ENCODE measurements at regions not wholly inside any gene's neighbourhood (a gene's known extent, or its start where the extent isn't known, plus 50 kb on each side); places are given as distances from the start of the nearest gene placed in this dataset.
"Not testable (repeated sequence)": the region's sequence is repeated elsewhere in the genome, so short reads cannot be mapped to it uniquely, and the experiment has no call there.

- BruUV-seq (replicated peaks), result no TSS peak
- intact Hi-C loops (cut with micrococcal nuclease; ENCODE audit: unreplicated experiment), result no loop called here
- H3K27me3 Mint-ChIP-seq (ENCODE audit: unreplicated experiment), result no peaks in the 10 kb centered on the region
- H3K36me3 Mint-ChIP-seq (ENCODE audit: insufficient read depth, unreplicated experiment), result no peaks in the 10 kb centered on the region
- H3K27ac Mint-ChIP-seq (ENCODE audit: unreplicated experiment), result no peak overlapping the region
- H3K9me3 Mint-ChIP-seq (ENCODE audit: low read depth, unreplicated experiment), result no peaks in the 10 kb centered on the region
- TF ChIP-seq CTCF (IDR thresholded peaks at IDR 0.05; ENCODE audit: unreplicated experiment), result no peak
- CTCF ChIA-PET, result no interaction called here
- H3K4me3 Mint-ChIP-seq (ENCODE audit: low read depth, unreplicated experiment), result no peak overlapping the region
- no peaks in the 10 kb centered on the region for H3K4me1 Mint-ChIP-seq (ENCODE audit: low read depth, unreplicated experiment)
- DNase-seq, result no peak
Measured at GRCh38 chr1:80153762-80154161, 1147.2 kb upstream of the ADGRL4 start.

- no peak for TF ChIP-seq CTCF (IDR thresholded peaks at IDR 0.05; ENCODE audit: unreplicated experiment)
- peaks cover 10% of the 10 kb centered on the region for H3K9me3 Mint-ChIP-seq (ENCODE audit: low read depth, unreplicated experiment)
- BruUV-seq (replicated peaks), result no TSS peak
- intact Hi-C loops (cut with micrococcal nuclease; ENCODE audit: unreplicated experiment), result no loop called here
- DNase-seq, result no peak
- H3K36me3 Mint-ChIP-seq (ENCODE audit: insufficient read depth, unreplicated experiment), result no peaks in the 10 kb centered on the region
- H3K4me3 Mint-ChIP-seq (ENCODE audit: low read depth, unreplicated experiment), result no peak overlapping the region
- no peak overlapping the region for H3K27ac Mint-ChIP-seq (ENCODE audit: unreplicated experiment)
- CTCF ChIA-PET, result no interaction called here
- no peaks in the 10 kb centered on the region for H3K27me3 Mint-ChIP-seq (ENCODE audit: unreplicated experiment)
- no peaks in the 10 kb centered on the region for H3K4me1 Mint-ChIP-seq (ENCODE audit: low read depth, unreplicated experiment)
Measured at GRCh38 chr1:80143361-80143760, 1136.8 kb upstream of the ADGRL4 start.

GRCh38 chr1:80137946-80138602 lies 1131.5 kb upstream of the ADGRL4 start:
- H3K27ac Mint-ChIP-seq (ENCODE audit: unreplicated experiment); H3K27me3 Mint-ChIP-seq (ENCODE audit: unreplicated experiment); H3K9me3 Mint-ChIP-seq (ENCODE audit: low read depth, unreplicated experiment); H3K36me3 Mint-ChIP-seq (ENCODE audit: insufficient read depth, unreplicated experiment); BruUV-seq (replicated peaks); DNase-seq; intact Hi-C loops (cut with micrococcal nuclease; ENCODE audit: unreplicated experiment); CTCF ChIA-PET; H3K4me1 Mint-ChIP-seq (ENCODE audit: low read depth, unreplicated experiment); H3K4me3 Mint-ChIP-seq (ENCODE audit: low read depth, unreplicated experiment): not testable (repeated sequence)

GRCh38 chr1:80113168-80114038 lies 1106.9 kb upstream of the ADGRL4 start:
- DNase-seq, result no peak
- intact Hi-C loops (cut with micrococcal nuclease; ENCODE audit: unreplicated experiment), result no loop called here
- Mint-ChIP-seq H3K9me3 (ENCODE audit: low read depth, unreplicated experiment) (peaks cover 5% of the 10 kb centered on the region), H3K27ac (ENCODE audit: unreplicated experiment) (no peak overlapping the region), H3K4me1 (ENCODE audit: low read depth, unreplicated experiment) (peaks cover 6% of the 10 kb centered on the region), H3K36me3 (ENCODE audit: insufficient read depth, unreplicated experiment) (no peaks in the 10 kb centered on the region), H3K4me3 (ENCODE audit: low read depth, unreplicated experiment) (no peak overlapping the region), H3K27me3 (ENCODE audit: unreplicated experiment) (no peaks in the 10 kb centered on the region)
- TF ChIP-seq CTCF (IDR thresholded peaks at IDR 0.05; ENCODE audit: unreplicated experiment), result no peak
- CTCF ChIA-PET, result no interaction called here
- BruUV-seq (replicated peaks), result no TSS peak

GRCh38 chr1:80101159-80101558 lies 1094.6 kb upstream of the ADGRL4 start:
- no TSS peak for BruUV-seq (replicated peaks)
- H3K4me3 Mint-ChIP-seq (ENCODE audit: low read depth, unreplicated experiment), result no peak overlapping the region
- TF ChIP-seq CTCF (IDR thresholded peaks at IDR 0.05; ENCODE audit: unreplicated experiment), result no peak
- H3K9me3 Mint-ChIP-seq (ENCODE audit: low read depth, unreplicated experiment), result peaks cover 8% of the 10 kb centered on the region
- no peaks in the 10 kb centered on the region for H3K27me3 Mint-ChIP-seq (ENCODE audit: unreplicated experiment)
- DNase-seq, result no peak
- H3K27ac Mint-ChIP-seq (ENCODE audit: unreplicated experiment), result no peak overlapping the region
- no peaks in the 10 kb centered on the region for H3K36me3 Mint-ChIP-seq (ENCODE audit: insufficient read depth, unreplicated experiment)
- CTCF ChIA-PET, result interaction anchor here (0.7 kb wide), 1 partner anchor 850 kb away, joined by 3 read pairs; no protein-coding TSS in a partner anchor
- H3K4me1 Mint-ChIP-seq (ENCODE audit: low read depth, unreplicated experiment), result no peaks in the 10 kb centered on the region
- intact Hi-C loops (cut with micrococcal nuclease; ENCODE audit: unreplicated experiment), result no loop called here
